Choroid plexus epithelial cell (primary cell): ENCODE measurements at regions not wholly inside any gene's neighbourhood (a gene's known extent, or its start where the extent isn't known, plus 50 kb on each side); places are given as distances from the start of the nearest gene placed in this dataset.

ENCODE experiments used
- DNase-seq: peaks from one replicate; pipeline ENCODE4 v3.0.0-alpha.2; 2010; ENCODE audit warnings: low read depth
- H3K4me3 ChIP-seq: 2 replicates; pipeline ENCODE4 v1.5.1; 2011; ENCODE audit warnings: low read depth, mild to moderate bottlenecking, control low read depth, low read length, moderate library complexity
- TF ChIP-seq, protein P1 (sequence below): conservative IDR thresholded peaks from 2 replicates; pipeline ENCODE4 v1.5.1; 2011; ENCODE audit warnings: low read depth, mild to moderate bottlenecking, control low read depth, inconsistent platforms, low read length, moderate library complexity

- H3K4me3 ChIP-seq, result no peak overlapping the region
- TF ChIP-seq, protein P1, sequence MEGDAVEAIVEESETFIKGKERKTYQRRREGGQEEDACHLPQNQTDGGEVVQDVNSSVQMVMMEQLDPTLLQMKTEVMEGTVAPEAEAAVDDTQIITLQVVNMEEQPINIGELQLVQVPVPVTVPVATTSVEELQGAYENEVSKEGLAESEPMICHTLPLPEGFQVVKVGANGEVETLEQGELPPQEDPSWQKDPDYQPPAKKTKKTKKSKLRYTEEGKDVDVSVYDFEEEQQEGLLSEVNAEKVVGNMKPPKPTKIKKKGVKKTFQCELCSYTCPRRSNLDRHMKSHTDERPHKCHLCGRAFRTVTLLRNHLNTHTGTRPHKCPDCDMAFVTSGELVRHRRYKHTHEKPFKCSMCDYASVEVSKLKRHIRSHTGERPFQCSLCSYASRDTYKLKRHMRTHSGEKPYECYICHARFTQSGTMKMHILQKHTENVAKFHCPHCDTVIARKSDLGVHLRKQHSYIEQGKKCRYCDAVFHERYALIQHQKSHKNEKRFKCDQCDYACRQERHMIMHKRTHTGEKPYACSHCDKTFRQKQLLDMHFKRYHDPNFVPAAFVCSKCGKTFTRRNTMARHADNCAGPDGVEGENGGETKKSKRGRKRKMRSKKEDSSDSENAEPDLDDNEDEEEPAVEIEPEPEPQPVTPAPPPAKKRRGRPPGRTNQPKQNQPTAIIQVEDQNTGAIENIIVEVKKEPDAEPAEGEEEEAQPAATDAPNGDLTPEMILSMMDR, result no peak
- DNase-seq, result no peak
Measured at GRCh38 chr1:218943371-218943770, 230.3 kb upstream of the LYPLAL1 start.

GRCh38 chr1:218945050-218945449 is 228.6 kb upstream of the LYPLAL1 start:
- no peak overlapping the region for H3K4me3 ChIP-seq
- TF ChIP-seq, protein P1, result no peak
- peak; percentile 74 for DNase-seq

GRCh38 chr1:218946147-218946546 is 227.5 kb upstream of the LYPLAL1 start:
- DNase-seq, result no peak
- H3K4me3 ChIP-seq, result no peak overlapping the region
- TF ChIP-seq, protein P1, result no peak

GRCh38 chr1:218948446-218948845 is 225.2 kb upstream of the LYPLAL1 start:
- TF ChIP-seq, protein P1, result no peak
- H3K4me3 ChIP-seq, result no peak overlapping the region
- no peak for DNase-seq

- H3K4me3 ChIP-seq, result no peak overlapping the region
- no peak for DNase-seq
- TF ChIP-seq, protein P1, result no peak
Measured at GRCh38 chr1:218953386-218953785, 220.3 kb upstream of the LYPLAL1 start.

- TF ChIP-seq, protein P1, result no peak
- H3K4me3 ChIP-seq, result no peak overlapping the region
- no peak for DNase-seq
Measured at GRCh38 chr1:218957971-218958370, 215.7 kb upstream of the LYPLAL1 start.

DNA sequence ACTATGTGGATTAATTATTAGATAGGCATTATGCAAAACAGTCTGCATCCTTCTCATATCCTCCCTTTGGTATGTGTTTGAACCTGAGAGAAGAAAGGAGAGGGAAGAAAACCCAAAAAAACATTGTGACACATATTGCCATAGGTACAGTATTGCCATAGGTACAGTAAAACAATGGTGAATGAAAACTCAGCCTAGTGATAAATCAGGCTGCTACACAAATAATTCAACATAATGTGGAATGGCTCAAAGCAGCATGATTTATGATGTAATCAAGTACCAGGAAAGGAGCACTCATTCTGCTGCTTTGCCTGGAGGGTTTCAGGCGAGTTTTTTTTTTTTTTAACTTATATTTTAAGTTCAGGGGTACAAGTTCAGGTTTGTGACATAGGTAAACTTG is 213.9 kb upstream of the LYPLAL1 start:
- H3K4me3 ChIP-seq, result no peak overlapping the region
- no peak for DNase-seq
- TF ChIP-seq, protein P1, result no peak
